H1 (cell line): ENCODE measurements at regions not wholly inside any gene's neighbourhood (a gene's known extent, or its start where the extent isn't known, plus 50 kb on each side); places are given as distances from the start of the nearest gene placed in this dataset.

ENCODE experiments used
- PHF8 ChIP-seq: fragments of 200-600 bp; sonication (generic); conservative IDR thresholded peaks from 2 replicates; pipeline ENCODE4 v1.7.1; 2012; ENCODE audit warnings: low read depth, mild to moderate bottlenecking, inconsistent platforms, low read length, moderate library complexity

GRCh38 chr4:181647396-181648147 lies 595.6 kb upstream of the TENM3 start (continued):
- no peak for TF ChIP-seq PHF8
